ENCODE measurements at regions not wholly inside any gene's neighbourhood (a gene's known extent, or its start where the extent isn't known, plus 50 kb on each side); places are given as distances from the start of the nearest gene placed in this dataset.

DNA sequence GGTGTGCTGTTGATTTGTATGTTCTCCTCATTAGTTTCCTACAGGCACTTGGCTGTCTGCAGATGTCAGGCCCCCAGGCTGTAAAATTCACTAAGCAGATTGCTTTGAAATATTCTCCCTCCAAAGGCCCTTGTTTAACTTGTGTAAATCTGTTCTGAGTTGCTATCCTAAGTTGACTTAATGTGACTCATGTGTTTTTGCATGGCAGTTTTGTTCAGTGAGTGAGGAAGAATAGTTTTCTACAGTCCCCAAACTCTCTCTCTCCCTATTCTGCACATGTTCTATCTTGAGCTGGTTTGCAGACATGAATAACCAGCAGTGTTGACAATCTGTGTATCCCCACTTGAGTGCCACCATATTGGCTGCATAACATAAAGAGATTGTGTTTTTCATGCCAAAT lies 1005.4 kb upstream of the DDX18 start:
- TF ChIP-seq, protein P1, sequence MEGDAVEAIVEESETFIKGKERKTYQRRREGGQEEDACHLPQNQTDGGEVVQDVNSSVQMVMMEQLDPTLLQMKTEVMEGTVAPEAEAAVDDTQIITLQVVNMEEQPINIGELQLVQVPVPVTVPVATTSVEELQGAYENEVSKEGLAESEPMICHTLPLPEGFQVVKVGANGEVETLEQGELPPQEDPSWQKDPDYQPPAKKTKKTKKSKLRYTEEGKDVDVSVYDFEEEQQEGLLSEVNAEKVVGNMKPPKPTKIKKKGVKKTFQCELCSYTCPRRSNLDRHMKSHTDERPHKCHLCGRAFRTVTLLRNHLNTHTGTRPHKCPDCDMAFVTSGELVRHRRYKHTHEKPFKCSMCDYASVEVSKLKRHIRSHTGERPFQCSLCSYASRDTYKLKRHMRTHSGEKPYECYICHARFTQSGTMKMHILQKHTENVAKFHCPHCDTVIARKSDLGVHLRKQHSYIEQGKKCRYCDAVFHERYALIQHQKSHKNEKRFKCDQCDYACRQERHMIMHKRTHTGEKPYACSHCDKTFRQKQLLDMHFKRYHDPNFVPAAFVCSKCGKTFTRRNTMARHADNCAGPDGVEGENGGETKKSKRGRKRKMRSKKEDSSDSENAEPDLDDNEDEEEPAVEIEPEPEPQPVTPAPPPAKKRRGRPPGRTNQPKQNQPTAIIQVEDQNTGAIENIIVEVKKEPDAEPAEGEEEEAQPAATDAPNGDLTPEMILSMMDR (IDR thresholded peaks at IDR 0.05), result no peak
- TF ChIP-seq POLR2A (IDR thresholded peaks at IDR 0.05), result no peak

Measured in Peyer's patch (tissue), 4 donors.